Suprapubic skin (tissue), 4 donors: ENCODE measurements at regions not wholly inside any gene's neighbourhood (a gene's known extent, or its start where the extent isn't known, plus 50 kb on each side); places are given as distances from the start of the nearest gene placed in this dataset.

Experiments used
- DNase-seq, 2 donors: peaks; one replicate each; pipeline ENCODE4 v3.0.0-alpha.2; 2019; ENCODE audit warnings: low spot score in 2 of 2
- H3K27ac ChIP-seq: fragments of 200-600 bp; sonication (generic); one replicate; pipeline ENCODE4 v1.5.1; 2019
- H3K27me3 ChIP-seq: fragments of 200-600 bp; sonication (generic); one replicate; pipeline ENCODE4 v1.5.1; 2019
- H3K36me3 ChIP-seq: fragments of 200-600 bp; sonication (generic); one replicate; pipeline ENCODE4 v1.5.1; 2019
- H3K4me1 ChIP-seq: fragments of 200-600 bp; sonication (generic); one replicate; pipeline ENCODE4 v1.5.1; 2019
- H3K4me3 ChIP-seq: fragments of 200-600 bp; sonication (generic); one replicate; pipeline ENCODE4 v1.5.1; 2019; ENCODE audit warnings: mild to moderate bottlenecking
- H3K9me3 ChIP-seq: fragments of 200-600 bp; sonication (generic); one replicate; pipeline ENCODE4 v1.5.1; 2019
- CTCF ChIP-seq, 2 donors: fragments of 200-600 bp in 1 of 2; fragments of 450-650 bp in 1 of 2; sonication (generic) in 1 of 2; IDR thresholded peaks; one replicate each; pipeline ENCODE4 v1.5.1; 2016 to 2019; ENCODE audit warnings: antibody characterized with exemption in 2 of 2, mild to moderate bottlenecking in 1 of 2, moderate library complexity in 1 of 2
- EP300 ChIP-seq: sonication (generic); formaldehyde crosslinking; IDR thresholded peaks from one replicate; pipeline ENCODE4 v1.6.1; 2017; ENCODE audit warnings: antibody characterized with exemption
- POLR2A ChIP-seq, 2 donors: fragments of 450-650 bp; IDR thresholded peaks; one replicate each; pipeline ENCODE4 v1.6.1; 2017; ENCODE audit warnings: antibody characterized with exemption in 2 of 2, mild to moderate bottlenecking in 2 of 2, moderate library complexity in 2 of 2
- POLR2AphosphoS5 ChIP-seq, 3 donors: sonication (generic); formaldehyde crosslinking; IDR thresholded peaks; one replicate each; pipeline ENCODE4 v1.6.1; 2017; ENCODE audit warnings: antibody characterized with exemption in 3 of 3
- WGBS: methylation state at CpG from one replicate; pipeline ENCODE4 v1.1.5; 2018; 5-methylcytosine and 5-hydroxymethylcytosine counted together

- TF ChIP-seq POLR2AphosphoS5 (IDR thresholded peaks at IDR 0.05) (no peak), POLR2A (IDR thresholded peaks at IDR 0.05) (no peak), CTCF (IDR thresholded peaks at IDR 0.05) (no peak), EP300 (no peak)
- no peaks in the 10 kb centered on the region for H3K27me3 ChIP-seq
- no peak for DNase-seq
These were observed 168.7 kb downstream of the GALC start for GRCh38 chr14:87824266-87824665.

GRCh38 chr14:87816416-87816815 lies 176.6 kb downstream of the GALC start:
- no peak for DNase-seq
- WGBS: 55% methylated on average over 3 of the region's 3 CpGs
- no peak overlapping the region for H3K27ac ChIP-seq
- no peaks in the 10 kb centered on the region for H3K36me3 ChIP-seq
- H3K27me3 ChIP-seq: no peaks in the 10 kb centered on the region
- no peaks in the 10 kb centered on the region for H3K4me1 ChIP-seq
- H3K4me3 ChIP-seq: no peak overlapping the region
- no peak for TF ChIP-seq EP300
- TF ChIP-seq CTCF (IDR thresholded peaks at IDR 0.05): no peak
- TF ChIP-seq POLR2AphosphoS5 (IDR thresholded peaks at IDR 0.05): no peak
- TF ChIP-seq POLR2A (IDR thresholded peaks at IDR 0.05): no peak
- H3K9me3 ChIP-seq: no peaks in the 10 kb centered on the region

More at GRCh38 chr14:87824266-87824665, 168.7 kb downstream of the GALC start:
- H3K27ac ChIP-seq: no peak overlapping the region
- H3K9me3 ChIP-seq: no peaks in the 10 kb centered on the region
- H3K4me1 ChIP-seq: no peaks in the 10 kb centered on the region
- no peak overlapping the region for H3K4me3 ChIP-seq
- H3K36me3 ChIP-seq: no peaks in the 10 kb centered on the region

GRCh38 chr14:87815121-87815520 lies 177.9 kb downstream of the GALC start:
- TF ChIP-seq CTCF (IDR thresholded peaks at IDR 0.05): no peak
- TF ChIP-seq POLR2A (IDR thresholded peaks at IDR 0.05): no peak
- TF ChIP-seq POLR2AphosphoS5 (IDR thresholded peaks at IDR 0.05): no peak
- no peak for TF ChIP-seq EP300
- Histone ChIP-seq H3K4me3 (no peak overlapping the region), H3K9me3 (no peaks in the 10 kb centered on the region), H3K27me3 (no peaks in the 10 kb centered on the region), H3K4me1 (no peaks in the 10 kb centered on the region), H3K36me3 (no peaks in the 10 kb centered on the region), H3K27ac (no peak overlapping the region)
- WGBS: 78% methylated on average over 9 of the region's 9 CpGs
- DNase-seq: no peak

GRCh38 chr14:87813686-87814085 lies 179.3 kb downstream of the GALC start:
- no peaks in the 10 kb centered on the region for H3K4me1 ChIP-seq
- H3K4me3 ChIP-seq: no peak overlapping the region
- no peaks in the 10 kb centered on the region for H3K27me3 ChIP-seq
- H3K36me3 ChIP-seq: no peaks in the 10 kb centered on the region
- H3K9me3 ChIP-seq: no peaks in the 10 kb centered on the region
- TF ChIP-seq POLR2AphosphoS5 (IDR thresholded peaks at IDR 0.05): no peak
- TF ChIP-seq EP300: no peak
- TF ChIP-seq CTCF (IDR thresholded peaks at IDR 0.05): no peak
- no peak for TF ChIP-seq POLR2A (IDR thresholded peaks at IDR 0.05)
- no peak overlapping the region for H3K27ac ChIP-seq
- DNase-seq: no peak
- WGBS: 47% methylated on average over 4 of the region's 4 CpGs

- no peaks in the 10 kb centered on the region for H3K36me3 ChIP-seq
- H3K9me3 ChIP-seq: no peaks in the 10 kb centered on the region
- H3K4me3 ChIP-seq: no peak overlapping the region
- no peak for TF ChIP-seq POLR2A (IDR thresholded peaks at IDR 0.05)
- TF ChIP-seq CTCF (IDR thresholded peaks at IDR 0.05): no peak
- TF ChIP-seq POLR2AphosphoS5 (IDR thresholded peaks at IDR 0.05): no peak
- TF ChIP-seq EP300: no peak
- WGBS: 64% methylated on average over 1 of the region's 1 CpG
- no peak overlapping the region for H3K27ac ChIP-seq
- no peak for DNase-seq
- no peaks in the 10 kb centered on the region for H3K27me3 ChIP-seq
- H3K4me1 ChIP-seq: no peaks in the 10 kb centered on the region
These were observed 179.8 kb downstream of the GALC start for GRCh38 chr14:87813211-87813610.
